Immature natural killer cell (primary cell): ENCODE measurements at regions not wholly inside any gene's neighbourhood (a gene's known extent, or its start where the extent isn't known, plus 50 kb on each side); places are given as distances from the start of the nearest gene placed in this dataset.

Experiments
- DNase-seq, 3 donors: peaks; one replicate each; pipeline ENCODE4 v3.0.0; 2022; ENCODE audit warnings: mixed read lengths in 1 of 3
- H3K27ac Mint-ChIP-seq, 6 donors: one replicate each; pipeline ENCODE4 v1.8.0; 2020; ENCODE audit warnings: mixed read lengths in 6 of 6, mild to moderate bottlenecking in 5 of 6, inconsistent platforms in 4 of 6, moderate library complexity in 3 of 6
- H3K27me3 Mint-ChIP-seq, 3 donors: one replicate each; pipeline ENCODE4 v1.8.0; 2020 to 2021; ENCODE audit warnings: low read depth in 3 of 3, mild to moderate bottlenecking in 3 of 3, mixed read lengths in 3 of 3, moderate library complexity in 3 of 3, inconsistent platforms in 1 of 3
- H3K36me3 Mint-ChIP-seq, 3 donors: one replicate each; pipeline ENCODE4 v1.8.0; 2020; ENCODE audit warnings: mixed read lengths in 3 of 3, inconsistent platforms in 2 of 3, mild to moderate bottlenecking in 2 of 3
- H3K4me1 Mint-ChIP-seq, 2 donors: one replicate each; pipeline ENCODE4 v1.8.0; 2020; ENCODE audit warnings: inconsistent platforms in 2 of 2, mild to moderate bottlenecking in 2 of 2, mixed read lengths in 2 of 2, moderate library complexity in 1 of 2
- H3K4me3 Mint-ChIP-seq, 5 donors: one replicate each; pipeline ENCODE4 v1.8.0; 2020; ENCODE audit warnings: mild to moderate bottlenecking in 5 of 5, mixed read lengths in 5 of 5, inconsistent platforms in 3 of 5, moderate library complexity in 3 of 5
- H3K9me3 Mint-ChIP-seq, 6 donors: one replicate each; pipeline ENCODE4 v1.8.0; 2020; ENCODE audit warnings: mild to moderate bottlenecking in 6 of 6, mixed read lengths in 6 of 6, inconsistent platforms in 4 of 6, moderate library complexity in 3 of 6

DNA sequence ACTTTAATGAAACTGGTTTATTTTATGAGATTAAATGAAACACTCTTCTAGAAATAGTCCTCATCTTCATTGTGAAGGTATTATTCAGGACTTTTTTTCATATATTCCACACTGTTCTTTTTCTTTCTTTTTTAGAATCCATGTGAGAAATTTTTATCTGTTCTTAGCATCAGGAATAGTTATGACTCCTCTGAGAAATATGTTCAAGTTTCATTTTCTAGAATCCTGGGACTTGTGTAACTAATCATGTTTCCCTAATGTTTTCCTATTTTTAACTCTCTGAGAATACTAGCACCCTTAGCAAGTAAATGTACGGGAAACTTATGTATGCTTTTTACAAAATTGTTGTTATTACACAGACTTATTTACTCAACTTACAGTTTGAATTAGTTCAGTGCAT is 407.8 kb downstream of the CBLN4 start:
- Mint-ChIP-seq H3K4me3 (no peak overlapping the region), H3K36me3 (no peaks in the 10 kb centered on the region), H3K27ac (no peak overlapping the region)

GRCh38 chr20:55596431-55596830 is 408.9 kb downstream of the CBLN4 start:
- no peak for DNase-seq
- Mint-ChIP-seq H3K4me1 (no peaks in the 10 kb centered on the region), H3K27ac (no peak overlapping the region), H3K36me3 (no peaks in the 10 kb centered on the region), H3K9me3 (peaks cover 0 to 17% (median 4%) of the 10 kb centered on the region in 6 donors), H3K27me3 (peaks cover 0 to 2% (median 2%) of the 10 kb centered on the region in 3 donors), H3K4me3 (no peak overlapping the region)

More for the DNA sequence above, 407.8 kb downstream of the CBLN4 start:
- peaks cover 0 to 16% (median 5%) of the 10 kb centered on the region in 6 donors for H3K9me3 Mint-ChIP-seq
- peaks cover 0 to 2% (median 0%) of the 10 kb centered on the region in 3 donors for H3K27me3 Mint-ChIP-seq
- no peaks in the 10 kb centered on the region for H3K4me1 Mint-ChIP-seq
- no peak for DNase-seq

DNA sequence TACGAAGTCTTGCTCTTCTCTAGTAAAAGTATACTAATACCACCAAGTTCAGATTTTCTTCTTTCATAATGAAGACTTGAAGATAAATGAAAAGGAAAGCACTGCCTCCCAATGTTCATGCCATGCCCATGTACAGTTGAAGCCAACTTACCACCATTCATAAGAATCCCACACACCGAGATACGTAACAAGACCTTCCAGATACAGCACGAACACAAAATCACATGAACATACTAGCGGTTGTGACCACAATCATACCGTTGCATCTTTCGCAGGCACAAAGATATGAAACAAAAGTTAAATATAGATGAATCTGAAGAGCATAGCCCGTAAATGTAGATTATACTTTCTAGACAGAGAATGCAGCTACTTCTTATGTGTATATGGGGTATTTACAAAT is 412.5 kb downstream of the CBLN4 start:
- Mint-ChIP-seq H3K4me3 (no peak overlapping the region), H3K27me3 (peaks cover 0 to 2% (median 2%) of the 10 kb centered on the region in 3 donors), H3K9me3 (peaks cover 2 to 25% (median 7%) of the 10 kb centered on the region in 6 donors), H3K4me1 (no peaks in the 10 kb centered on the region), H3K36me3 (no peaks in the 10 kb centered on the region), H3K27ac (no peak overlapping the region)
- no peak for DNase-seq

DNA sequence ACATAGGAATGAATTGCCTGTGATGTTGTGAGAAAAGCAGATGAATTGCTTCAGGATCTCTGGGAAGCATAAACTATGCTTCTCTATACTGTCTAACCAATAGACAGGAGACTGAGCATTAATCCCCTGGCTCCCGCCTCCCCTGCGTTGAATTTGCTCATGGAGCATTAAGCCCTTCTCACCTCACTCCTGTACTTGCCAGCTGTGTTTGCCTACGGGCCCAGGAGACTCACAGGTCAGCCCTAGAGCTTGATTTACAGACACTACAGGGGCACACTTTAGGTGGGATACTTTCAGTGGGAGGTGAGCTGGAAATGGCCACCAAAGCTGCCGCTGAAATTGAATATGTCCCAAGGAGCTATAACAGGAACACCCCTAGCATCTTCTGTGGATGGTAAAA is 418.7 kb downstream of the CBLN4 start:
- Mint-ChIP-seq H3K9me3 (peaks cover under 1 to 20% (median 6%) of the 10 kb centered on the region in 6 donors), H3K4me3 (no peak overlapping the region)

GRCh38 chr20:55584964-55585363 is 420.4 kb downstream of the CBLN4 start:
- H3K4me3 Mint-ChIP-seq = no peak overlapping the region
- no peak overlapping the region for H3K27ac Mint-ChIP-seq
- H3K4me1 Mint-ChIP-seq = no peaks in the 10 kb centered on the region
- no peaks in the 10 kb centered on the region for H3K27me3 Mint-ChIP-seq
- no peaks in the 10 kb centered on the region for H3K36me3 Mint-ChIP-seq
- no peak for DNase-seq
- peaks cover 0 to 10% (median 1%) of the 10 kb centered on the region in 6 donors for H3K9me3 Mint-ChIP-seq

More for the DNA sequence above, 418.7 kb downstream of the CBLN4 start:
- H3K27me3 Mint-ChIP-seq = no peaks in the 10 kb centered on the region
- H3K27ac Mint-ChIP-seq = no peak overlapping the region
- H3K4me1 Mint-ChIP-seq = no peaks in the 10 kb centered on the region
- H3K36me3 Mint-ChIP-seq = no peaks in the 10 kb centered on the region
- no peak for DNase-seq

- Mint-ChIP-seq H3K4me1 (no peaks in the 10 kb centered on the region), H3K4me3 (no peak overlapping the region), H3K36me3 (no peaks in the 10 kb centered on the region), H3K9me3 (peaks cover 0 to 10% (median 1%) of the 10 kb centered on the region in 6 donors), H3K27me3 (no peaks in the 10 kb centered on the region), H3K27ac (no peak overlapping the region)
- no peak for DNase-seq
These were observed 421.0 kb downstream of the CBLN4 start for GRCh38 chr20:55584307-55584706.

DNA sequence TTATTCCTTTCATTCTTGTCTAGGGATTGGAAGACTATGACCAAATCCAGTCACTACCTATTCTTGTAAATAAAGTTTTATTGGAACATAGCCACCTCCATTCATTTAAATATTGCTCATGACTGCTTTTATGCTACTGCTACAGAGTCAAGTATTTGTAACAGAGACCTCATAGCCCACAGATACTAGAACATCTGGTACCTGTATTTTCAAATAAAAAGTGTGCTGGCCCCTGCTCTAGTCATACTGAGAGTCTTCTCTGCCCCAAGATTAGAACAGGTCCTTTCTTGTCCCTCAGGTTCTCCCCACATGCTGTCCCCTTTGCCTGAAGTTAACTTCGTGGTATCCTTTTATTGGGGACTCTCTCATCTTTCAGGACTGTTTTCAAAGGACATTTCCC is 422.3 kb downstream of the CBLN4 start:
- Mint-ChIP-seq H3K9me3 (peaks cover 0 to 10% (median 4%) of the 10 kb centered on the region in 6 donors), H3K4me3 (no peak overlapping the region), H3K4me1 (no peaks in the 10 kb centered on the region), H3K27me3 (no peaks in the 10 kb centered on the region), H3K36me3 (no peaks in the 10 kb centered on the region), H3K27ac (no peak overlapping the region)
- no peak for DNase-seq

DNA sequence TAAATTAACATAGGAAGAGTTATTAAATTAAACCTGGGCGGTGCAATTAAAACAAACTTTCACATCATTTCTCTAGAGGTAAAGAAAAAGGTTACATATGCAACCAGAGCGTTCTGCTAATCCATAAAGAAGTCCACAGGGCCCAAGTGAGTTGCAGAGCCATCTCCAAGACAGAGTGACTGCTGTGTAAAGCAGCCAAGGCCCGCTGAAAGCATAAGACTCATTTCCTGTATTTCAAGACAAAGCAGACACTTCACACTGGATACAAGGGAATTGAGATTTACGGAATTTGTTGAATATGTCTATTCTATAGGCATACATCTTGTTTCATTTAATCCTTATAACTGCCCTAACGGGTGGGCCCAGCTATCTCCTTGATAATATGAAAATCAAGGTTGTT is 422.8 kb downstream of the CBLN4 start:
- H3K4me3 Mint-ChIP-seq = no peak overlapping the region

DNA sequence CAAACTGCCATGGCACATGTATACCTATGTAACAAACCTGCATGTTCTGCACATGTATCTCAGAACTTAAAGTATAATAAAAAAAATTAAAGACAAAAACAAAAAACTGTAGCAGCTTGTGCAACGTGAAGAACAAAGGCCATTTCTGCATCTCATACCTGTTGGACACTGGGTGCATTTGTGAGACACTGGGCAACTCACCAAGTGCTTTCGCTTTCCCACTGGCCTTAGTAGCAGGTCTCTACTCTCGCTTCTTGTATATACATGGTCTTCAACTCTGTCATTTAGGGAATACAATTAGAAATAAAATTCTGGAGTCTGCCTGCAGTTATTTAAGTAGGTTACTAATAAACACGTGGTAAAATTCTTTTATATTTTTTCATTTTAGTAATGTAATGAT is 423.8 kb downstream of the CBLN4 start:
- H3K27ac Mint-ChIP-seq = no peak overlapping the region
- no peaks in the 10 kb centered on the region for H3K36me3 Mint-ChIP-seq
- H3K27me3 Mint-ChIP-seq = no peaks in the 10 kb centered on the region
- no peak for DNase-seq
- H3K4me3 Mint-ChIP-seq = no peak overlapping the region
- peaks cover 0 to 10% (median 4%) of the 10 kb centered on the region in 6 donors for H3K9me3 Mint-ChIP-seq
- no peaks in the 10 kb centered on the region for H3K4me1 Mint-ChIP-seq

More for the DNA sequence above, 422.8 kb downstream of the CBLN4 start:
- no peak for DNase-seq
- H3K36me3 Mint-ChIP-seq = no peaks in the 10 kb centered on the region
- no peaks in the 10 kb centered on the region for H3K27me3 Mint-ChIP-seq
- H3K9me3 Mint-ChIP-seq = peaks cover 0 to 10% (median 6%) of the 10 kb centered on the region in 6 donors
- H3K27ac Mint-ChIP-seq = no peak overlapping the region
- H3K4me1 Mint-ChIP-seq = no peaks in the 10 kb centered on the region

DNA sequence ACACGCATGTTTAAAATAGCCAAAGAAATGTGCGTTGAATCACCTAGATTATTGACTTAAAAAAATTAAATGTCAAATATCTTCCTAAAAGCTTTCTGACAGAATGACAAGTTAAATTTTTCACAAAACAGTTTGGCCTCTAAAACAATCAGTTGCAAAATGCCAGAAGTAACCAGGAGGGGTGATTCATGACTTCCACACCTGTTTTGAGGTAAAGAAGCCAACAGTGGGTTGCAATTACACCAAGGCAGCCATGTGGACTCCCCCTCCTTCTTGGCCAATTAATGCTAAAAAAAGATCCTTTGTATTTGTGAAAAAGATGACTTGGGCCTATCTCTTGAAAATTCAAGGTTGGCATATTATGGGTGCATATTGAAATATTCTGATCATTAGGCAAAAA is 424.8 kb downstream of the CBLN4 start:
- H3K27ac Mint-ChIP-seq = no peak overlapping the region
- H3K9me3 Mint-ChIP-seq = peaks cover 0 to 10% (median 3%) of the 10 kb centered on the region in 6 donors
- DNase-seq = no peak
- H3K4me3 Mint-ChIP-seq = no peak overlapping the region
- H3K27me3 Mint-ChIP-seq = no peaks in the 10 kb centered on the region
- no peaks in the 10 kb centered on the region for H3K36me3 Mint-ChIP-seq
- no peaks in the 10 kb centered on the region for H3K4me1 Mint-ChIP-seq

- Mint-ChIP-seq H3K36me3 (no peaks in the 10 kb centered on the region), H3K4me3 (no peak overlapping the region), H3K4me1 (no peaks in the 10 kb centered on the region), H3K9me3 (peaks cover 0 to 10% (median 3%) of the 10 kb centered on the region in 6 donors), H3K27me3 (no peaks in the 10 kb centered on the region), H3K27ac (no peak overlapping the region)
- no peak for DNase-seq
These were observed 425.5 kb downstream of the CBLN4 start for GRCh38 chr20:55579802-55580201.

- no peak for DNase-seq
These were observed 428.3 kb downstream of the CBLN4 start for GRCh38 chr20:55576981-55577380.

GRCh38 chr20:55569084-55569483 is 436.2 kb downstream of the CBLN4 start:
- H3K4me1 Mint-ChIP-seq = no peaks in the 10 kb centered on the region
- H3K27ac Mint-ChIP-seq = no peak overlapping the region
- no peak overlapping the region for H3K4me3 Mint-ChIP-seq
- H3K36me3 Mint-ChIP-seq = no peaks in the 10 kb centered on the region
- no peak for DNase-seq
- H3K27me3 Mint-ChIP-seq = peaks cover 0 to 3% (median 0%) of the 10 kb centered on the region in 3 donors
- peaks cover 5 to 35% (median 7%) of the 10 kb centered on the region in 6 donors for H3K9me3 Mint-ChIP-seq

More at GRCh38 chr20:55576981-55577380, 428.3 kb downstream of the CBLN4 start:
- no peak overlapping the region for H3K27ac Mint-ChIP-seq
- no peaks in the 10 kb centered on the region for H3K4me1 Mint-ChIP-seq
- H3K27me3 Mint-ChIP-seq = peaks cover 0 to 3% (median 0%) of the 10 kb centered on the region in 3 donors
- peaks cover 0 to 9% (median 3%) of the 10 kb centered on the region in 6 donors for H3K9me3 Mint-ChIP-seq
- H3K4me3 Mint-ChIP-seq = no peak overlapping the region
- no peaks in the 10 kb centered on the region for H3K36me3 Mint-ChIP-seq

GRCh38 chr20:55567826-55568225 is 437.5 kb downstream of the CBLN4 start:
- Mint-ChIP-seq H3K9me3 (peaks cover 5 to 41% (median 11%) of the 10 kb centered on the region in 6 donors), H3K27me3 (peaks cover 0 to 2% (median 2%) of the 10 kb centered on the region in 3 donors), H3K4me3 (no peak overlapping the region), H3K27ac (no peak overlapping the region), H3K36me3 (no peaks in the 10 kb centered on the region), H3K4me1 (no peaks in the 10 kb centered on the region)
- no peak for DNase-seq

DNA sequence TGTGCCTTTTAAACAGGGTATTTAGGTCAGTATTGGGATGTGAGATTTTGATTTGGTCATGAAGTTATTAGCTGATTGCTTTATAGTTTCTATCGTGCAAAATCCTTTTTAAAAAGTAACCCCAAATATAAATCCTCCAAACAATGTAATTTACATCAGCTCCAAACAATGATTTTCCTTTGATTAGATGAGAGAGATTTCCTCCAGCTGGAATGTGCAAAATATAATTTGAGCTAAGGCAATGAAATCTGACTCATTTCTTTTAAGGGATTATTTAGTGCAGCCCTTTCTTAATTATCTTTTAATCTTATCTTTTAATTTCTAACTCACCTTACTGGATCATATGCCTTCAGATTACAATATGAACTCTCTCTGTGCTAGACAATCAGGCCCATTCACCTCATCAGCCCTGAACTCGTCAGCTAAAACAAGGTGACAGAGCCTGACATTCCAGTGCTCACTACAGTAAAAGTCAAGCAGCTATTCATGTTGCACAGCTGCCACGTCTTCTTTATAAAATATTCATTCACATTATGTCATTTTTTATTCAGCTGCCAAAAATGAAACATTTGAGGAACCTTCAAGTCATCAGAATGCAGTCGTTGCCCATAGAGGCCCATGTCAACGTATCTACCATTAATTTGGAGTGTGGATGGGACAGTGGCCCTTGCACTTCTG is 440.1 kb downstream of the CBLN4 start:
- no peaks in the 10 kb centered on the region for H3K36me3 Mint-ChIP-seq
- H3K9me3 Mint-ChIP-seq = peaks cover 5 to 36% (median 11%) of the 10 kb centered on the region in 6 donors
- peaks cover 0 to 2% (median 0%) of the 10 kb centered on the region in 3 donors for H3K27me3 Mint-ChIP-seq
- no peak overlapping the region for H3K27ac Mint-ChIP-seq
- no peaks in the 10 kb centered on the region for H3K4me1 Mint-ChIP-seq
- no peak for DNase-seq
- H3K4me3 Mint-ChIP-seq = no peak overlapping the region
